GM19035 (cell line): ENCODE measurements at regions not wholly inside any gene's neighbourhood (a gene's known extent, or its start where the extent isn't known, plus 50 kb on each side); places are given as distances from the start of the nearest gene placed in this dataset.

Experiments
- ATAC-seq: cut with Tn5 transposase; IDR thresholded peaks from one replicate; pipeline ENCODE4 v1.9.1; 2021; ENCODE audit not compliant: unreplicated experiment

DNA sequence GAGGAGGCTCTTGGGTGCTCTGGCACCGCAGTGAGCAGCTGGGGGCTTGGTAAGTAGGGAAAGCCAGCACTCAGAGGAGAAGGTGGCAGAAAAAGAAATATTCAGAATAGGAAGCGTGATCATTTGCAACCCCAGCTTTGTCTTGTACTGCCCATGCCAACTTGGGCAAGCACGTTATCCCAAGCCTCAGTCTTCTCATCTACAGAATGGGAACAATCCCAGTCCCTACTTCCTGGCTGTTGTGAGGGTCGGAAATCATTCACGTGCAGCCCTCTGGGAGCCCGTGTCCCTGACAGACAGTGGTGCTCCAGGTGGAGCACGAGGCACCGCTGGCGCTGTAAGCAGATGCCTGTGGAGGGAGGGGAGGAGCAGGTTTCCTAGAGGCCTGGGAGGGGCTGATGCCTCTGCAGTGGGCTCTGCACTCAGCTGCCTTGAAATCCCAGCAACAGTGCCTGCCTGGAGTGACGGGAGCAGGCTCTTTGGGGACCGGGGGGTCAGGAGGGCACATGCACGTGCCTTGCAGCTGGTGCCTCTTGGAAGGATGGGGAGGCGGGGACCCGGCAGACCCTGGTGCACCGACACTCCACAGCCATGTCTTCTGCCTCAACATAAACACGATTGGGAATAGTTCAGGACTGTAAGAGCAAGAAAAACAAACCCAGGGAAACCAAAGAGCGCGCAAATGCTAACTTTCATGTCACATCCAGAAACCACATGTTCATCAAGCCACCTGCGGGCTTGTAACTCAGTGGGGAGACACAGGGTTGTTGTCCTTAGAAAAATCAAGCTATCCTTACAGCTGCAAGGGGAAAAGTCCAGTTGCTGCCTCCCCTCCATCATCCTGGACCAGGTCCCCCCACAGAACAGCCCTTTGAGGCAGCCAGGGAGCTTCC, 86.5 kb upstream of the DIO3 start:
- no peak for ATAC-seq

GRCh38 chr14:101475456-101476257, 85.6 kb upstream of the DIO3 start:
- ATAC-seq = no peak

GRCh38 chr14:101476258-101476915, 84.9 kb upstream of the DIO3 start:
- ATAC-seq = no peak

GRCh38 chr14:101476916-101477553, 84.3 kb upstream of the DIO3 start:
- ATAC-seq = no peak

GRCh38 chr14:101477648-101478047, 83.6 kb upstream of the DIO3 start:
- no peak for ATAC-seq

DNA sequence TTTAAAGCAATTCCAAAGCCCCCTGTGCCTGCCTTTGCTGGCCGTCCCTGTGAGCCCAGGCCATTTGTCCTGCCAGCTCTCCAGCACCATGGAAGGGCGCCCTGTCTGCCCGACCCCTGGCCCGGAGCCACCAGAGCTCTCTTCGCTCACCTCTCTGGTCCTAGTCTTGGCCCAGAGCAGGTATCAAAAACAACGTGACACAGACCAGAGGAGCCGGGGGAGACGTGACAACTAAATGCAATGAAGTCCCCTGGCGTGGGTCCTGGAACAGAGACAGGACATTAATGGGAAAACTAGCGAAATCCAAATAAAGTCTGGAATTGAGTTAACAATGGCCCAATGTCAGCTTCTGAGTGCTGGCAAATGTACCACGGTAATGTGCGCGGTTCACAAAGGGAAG, 83.2 kb upstream of the DIO3 start:
- no peak for ATAC-seq

GRCh38 chr14:101478796-101479410, 82.4 kb upstream of the DIO3 start:
- ATAC-seq = no peak

GRCh38 chr14:101480022-101480746, 81.1 kb upstream of the DIO3 start:
- no peak for ATAC-seq

GRCh38 chr14:101480747-101481530, 80.4 kb upstream of the DIO3 start:
- no peak for ATAC-seq

- ATAC-seq = no peak
These were observed 79.7 kb upstream of the DIO3 start for GRCh38 chr14:101481557-101481956.

GRCh38 chr14:101482066-101482465, 79.2 kb upstream of the DIO3 start:
- no peak for ATAC-seq

GRCh38 chr14:101483829-101484228, 77.5 kb upstream of the DIO3 start:
- no peak for ATAC-seq

GRCh38 chr14:101489092-101489760, 72.1 kb upstream of the DIO3 start:
- ATAC-seq = no peak

- ATAC-seq = no peak
These were observed 70.5 kb upstream of the DIO3 start for GRCh38 chr14:101490771-101491170.

- ATAC-seq = no peak
These were observed 69.5 kb upstream of the DIO3 start for GRCh38 chr14:101491841-101492240.

DNA sequence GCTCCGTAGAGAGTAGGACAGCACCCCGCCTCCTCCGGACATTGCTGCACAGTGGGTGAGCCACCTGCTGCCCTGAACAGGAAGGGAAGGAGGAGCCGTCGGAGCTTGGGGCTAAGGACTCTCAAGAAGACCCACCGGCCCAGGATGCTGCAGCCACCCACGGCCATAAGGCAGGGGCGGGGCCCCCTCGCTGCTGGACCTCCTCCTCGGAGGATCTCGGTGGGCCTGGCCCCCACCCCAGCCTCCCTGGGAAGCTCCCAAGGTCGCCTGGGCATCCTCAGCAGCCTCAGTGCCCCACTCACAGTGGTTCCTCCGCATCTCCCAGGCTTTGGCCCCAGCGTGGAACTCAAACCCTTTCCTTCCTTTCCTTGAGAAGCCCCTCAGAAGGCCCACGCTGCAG, 68.6 kb upstream of the DIO3 start:
- ATAC-seq = no peak

GRCh38 chr14:101494826-101495225, 66.5 kb upstream of the DIO3 start:
- no peak for ATAC-seq

DNA sequence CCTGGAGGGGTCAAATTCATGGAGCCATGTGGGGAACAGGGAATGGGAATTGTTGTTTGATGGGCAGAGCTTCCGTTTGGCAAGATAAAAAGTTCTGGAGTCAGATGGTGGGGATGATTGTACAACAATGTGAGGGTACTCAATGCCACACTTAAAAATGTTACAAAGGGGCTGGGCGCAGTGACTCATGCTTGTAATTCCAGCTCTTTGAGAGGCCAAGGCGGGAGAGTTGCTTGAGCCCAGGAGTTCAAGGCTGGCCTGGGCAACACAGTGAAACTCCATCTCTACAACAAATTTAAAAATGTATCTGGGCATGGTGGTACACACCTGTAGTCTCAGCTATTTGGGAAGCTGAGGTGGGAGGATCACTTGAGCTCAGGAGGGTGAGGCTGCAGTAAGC, 66.0 kb upstream of the DIO3 start:
- no peak for ATAC-seq
